C4-2B (cell line): ENCODE measurements at regions not wholly inside any gene's neighbourhood (a gene's known extent, or its start where the extent isn't known, plus 50 kb on each side); places are given as distances from the start of the nearest gene placed in this dataset.

ENCODE experiments used
- CTCF ChIP-seq: fragments of 450-650 bp; conservative IDR thresholded peaks from 2 replicates; pipeline ENCODE4 v1.5.1; 2017; ENCODE audit warnings: mild to moderate bottlenecking
- ZFX ChIP-seq: fragments of 450-650 bp; IDR thresholded peaks from 2 replicates; pipeline ENCODE4 v1.6.1; 2017

GRCh38 chr22:27093422-27093821 is 436.0 kb downstream of the MIAT start:
- no peak for TF ChIP-seq CTCF
- TF ChIP-seq ZFX, result no peak
